PC-3 (cell line): ENCODE measurements at regions not wholly inside any gene's neighbourhood (a gene's known extent, or its start where the extent isn't known, plus 50 kb on each side); places are given as distances from the start of the nearest gene placed in this dataset.

Experiments used
- ATAC-seq: fragments of 200-7000 bp; cut with Tn5 transposase; 2 replicates; pipeline ENCODE4 v1.9.1; 2020; ENCODE audit warnings: mild to moderate bottlenecking, moderate library complexity
- BruUV-seq: library from RNA; stranded (reverse); fragments of 400-500 nt; replicated peaks from 2 replicates; lab custom pipeline; 2021; lab: Mats Ljungman, UMichigan
- CTCF ChIA-PET: fragments of 300-600 bp; sonication (Branson Sonifier 250); formaldehyde crosslinking; loops from one replicate; lab custom pipeline; 2022; ENCODE audit warnings: antibody characterized with exemption; lab: Charles Lee
- POLR2A ChIA-PET: fragments of 300-600 bp; sonication (Branson Sonifier 250); formaldehyde crosslinking; loops from one replicate; lab custom pipeline; 2022; ENCODE audit warnings: antibody characterized with exemption; ENCODE audit not compliant: unreplicated experiment; lab: Charles Lee
- DNase-seq: peaks from one replicate; pipeline ENCODE4 v3.0.0-alpha.2; 2015
- H2AFZ ChIP-seq: fragments of 300-600 bp; sonication (generic); 2 replicates; pipeline ENCODE4 v1.6.0; 2016; ENCODE audit warnings: antibody characterized with exemption, low read length
- H3F3A ChIP-seq: fragments of 300-600 bp; sonication (generic); one replicate; pipeline ENCODE4 v1.6.0; 2017; ENCODE audit warnings: antibody characterized with exemption, low read length, control low read depth, mild to moderate bottlenecking; ENCODE audit not compliant: unreplicated experiment
- H3K27ac ChIP-seq: fragments of 300-600 bp; sonication (generic); 2 replicates; pipeline ENCODE4 v1.5.1; 2016; ENCODE audit warnings: mild to moderate bottlenecking, low read length
- H3K27me3 ChIP-seq: fragments of 300-600 bp; sonication (generic); 2 replicates; pipeline ENCODE4 v1.6.1; 2016; ENCODE audit warnings: low read length, mixed read lengths
- H3K36me3 ChIP-seq: fragments of 300-600 bp; sonication (generic); 2 replicates; pipeline ENCODE4 v1.6.1; 2016; ENCODE audit warnings: low read depth, mixed run types, low read length, mixed read lengths
- H3K4me1 ChIP-seq: fragments of 300-600 bp; sonication (generic); 2 replicates; pipeline ENCODE4 v1.5.1; 2016; ENCODE audit warnings: low read length; ENCODE audit not compliant: insufficient read depth
- H3K4me2 ChIP-seq: fragments of 300-600 bp; sonication (generic); 2 replicates; pipeline ENCODE4 v1.6.0; 2016; ENCODE audit warnings: low read length
- H3K4me3 ChIP-seq: fragments of 300-600 bp; sonication (generic); 2 replicates; pipeline ENCODE4 v1.5.1; 2016; ENCODE audit warnings: mild to moderate bottlenecking, low read length, mixed read lengths
- H3K79me2 ChIP-seq: fragments of 300-600 bp; sonication (generic); 2 replicates; pipeline ENCODE4 v1.6.1; 2017; ENCODE audit warnings: low read length, mixed read lengths
- H3K9ac ChIP-seq: fragments of 300-600 bp; sonication (generic); 2 replicates; pipeline ENCODE4 v1.6.0; 2016; ENCODE audit warnings: mild to moderate bottlenecking, low read length
- H3K9me2 ChIP-seq: fragments of 300-600 bp; sonication (generic); replicated peaks from 2 replicates; pipeline ENCODE4 v1.6.1; 2016; ENCODE audit warnings: mixed run types, low read length, mixed read lengths
- H3K9me3 ChIP-seq: fragments of 300-600 bp; sonication (generic); 2 replicates; pipeline ENCODE4 v1.6.1; 2016; ENCODE audit warnings: low read length, mixed read lengths
- H4K20me1 ChIP-seq: fragments of 300-600 bp; sonication (generic); 2 replicates; pipeline ENCODE4 v1.6.1; 2016; ENCODE audit warnings: low read length, mixed read lengths
- EZH2 ChIP-seq: fragments of 300-600 bp; sonication (generic); IDR thresholded peaks from one replicate; pipeline ENCODE4 v1.6.1; 2017; ENCODE audit warnings: antibody characterized with exemption, mild to moderate bottlenecking, low read length; ENCODE audit not compliant: unreplicated experiment
- EZH2phosphoT487 ChIP-seq: fragments of 300-600 bp; sonication (generic); IDR thresholded peaks from 2 replicates; pipeline ENCODE4 v1.6.1; 2018; ENCODE audit warnings: mild to moderate bottlenecking, antibody characterized with exemption, low read length, borderline replicate concordance
- intact Hi-C: fragments of 100-400 bp; cut with micrococcal nuclease; formaldehyde crosslinking; loops from 2 replicates; pipeline ENCODE4 v1.9.0; 2023
- TF ChIP-seq, protein P1 (sequence below): fragments of 300-600 bp; sonication (generic); conservative IDR thresholded peaks from 2 replicates; pipeline ENCODE4 v1.5.1; 2017; ENCODE audit warnings: antibody characterized with exemption, low read depth, mild to moderate bottlenecking, low read length

- Histone ChIP-seq H3K4me1 (no peaks in the 10 kb centered on the region), H3K27ac (no peak overlapping the region), H4K20me1 (no peaks in the 10 kb centered on the region), H3K9me2 (no peaks in the 10 kb centered on the region), H3K4me2 (no peak overlapping the region), H3K79me2 (no peaks in the 10 kb centered on the region), H3K27me3 (no peaks in the 10 kb centered on the region), H3F3A (no peaks in the 10 kb centered on the region), H3K9ac (no peak overlapping the region), H3K4me3 (no peak overlapping the region), H3K36me3 (no peaks in the 10 kb centered on the region), H2AFZ (no peak overlapping the region), H3K9me3 (no peaks in the 10 kb centered on the region)
- TF ChIP-seq, protein P1, sequence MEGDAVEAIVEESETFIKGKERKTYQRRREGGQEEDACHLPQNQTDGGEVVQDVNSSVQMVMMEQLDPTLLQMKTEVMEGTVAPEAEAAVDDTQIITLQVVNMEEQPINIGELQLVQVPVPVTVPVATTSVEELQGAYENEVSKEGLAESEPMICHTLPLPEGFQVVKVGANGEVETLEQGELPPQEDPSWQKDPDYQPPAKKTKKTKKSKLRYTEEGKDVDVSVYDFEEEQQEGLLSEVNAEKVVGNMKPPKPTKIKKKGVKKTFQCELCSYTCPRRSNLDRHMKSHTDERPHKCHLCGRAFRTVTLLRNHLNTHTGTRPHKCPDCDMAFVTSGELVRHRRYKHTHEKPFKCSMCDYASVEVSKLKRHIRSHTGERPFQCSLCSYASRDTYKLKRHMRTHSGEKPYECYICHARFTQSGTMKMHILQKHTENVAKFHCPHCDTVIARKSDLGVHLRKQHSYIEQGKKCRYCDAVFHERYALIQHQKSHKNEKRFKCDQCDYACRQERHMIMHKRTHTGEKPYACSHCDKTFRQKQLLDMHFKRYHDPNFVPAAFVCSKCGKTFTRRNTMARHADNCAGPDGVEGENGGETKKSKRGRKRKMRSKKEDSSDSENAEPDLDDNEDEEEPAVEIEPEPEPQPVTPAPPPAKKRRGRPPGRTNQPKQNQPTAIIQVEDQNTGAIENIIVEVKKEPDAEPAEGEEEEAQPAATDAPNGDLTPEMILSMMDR: no peak
- TF ChIP-seq EZH2phosphoT487 (no peak), EZH2 (no peak)
- no peak for DNase-seq
- intact Hi-C loops: no loop called here
- BruUV-seq: no TSS peak
- ATAC-seq: no peak
- ChIA-PET CTCF (no interaction called here), POLR2A (no interaction called here)
Measured at GRCh38 chr2:42949125-42949524, 156.7 kb upstream of the HAAO start.

DNA sequence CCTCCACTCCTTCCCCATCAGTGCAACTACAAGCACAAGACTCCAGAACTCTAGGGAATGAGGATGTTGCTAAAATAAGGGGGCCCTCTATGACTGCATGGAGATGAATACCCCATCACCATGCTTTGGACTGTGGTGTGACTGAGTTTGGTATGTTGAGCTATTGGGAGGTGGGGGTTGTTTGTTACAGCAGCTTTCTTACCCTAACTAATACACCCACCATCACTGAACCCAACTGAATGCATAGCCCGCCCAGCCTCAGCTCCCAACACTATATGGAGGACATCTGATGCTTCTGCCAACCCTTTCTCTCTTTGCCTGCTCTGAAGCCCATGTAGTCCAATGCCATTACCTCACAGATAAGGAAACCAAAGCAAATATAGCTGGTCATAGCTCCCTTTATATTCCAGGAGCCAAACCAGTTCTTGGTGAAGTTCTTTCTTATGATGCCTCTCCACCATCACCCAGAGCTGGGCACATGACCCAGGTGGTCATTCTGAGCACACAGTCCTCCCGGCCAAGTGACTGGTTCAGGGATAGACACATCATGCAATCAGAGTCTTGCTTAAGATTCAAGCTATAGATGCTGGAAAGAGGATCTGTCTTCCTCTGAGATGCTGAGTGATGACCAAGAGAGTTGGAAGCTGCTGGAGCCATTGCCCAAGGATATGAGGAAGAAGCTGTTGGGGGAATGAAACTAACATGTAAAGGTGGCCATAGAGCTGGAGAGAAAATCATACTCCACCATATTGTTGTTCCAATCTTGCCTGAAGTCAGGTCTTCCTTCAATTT, 155.6 kb upstream of the HAAO start:
- intact Hi-C loops: loop anchor here (1.0 to 2.0 kb wide), 3 partner anchors 281 to 595 kb away; no protein-coding TSS in a partner anchor

GRCh38 chr2:42944779-42945415, 152.5 kb upstream of the HAAO start:
- Histone ChIP-seq H3K4me3 (no peak overlapping the region), H3K4me1 (no peaks in the 10 kb centered on the region), H3K27me3 (no peaks in the 10 kb centered on the region), H3F3A (no peaks in the 10 kb centered on the region), H2AFZ (no peak overlapping the region), H3K9me3 (no peaks in the 10 kb centered on the region), H3K36me3 (no peaks in the 10 kb centered on the region), H3K9me2 (no peaks in the 10 kb centered on the region), H3K4me2 (no peak overlapping the region), H3K9ac (no peak overlapping the region), H4K20me1 (no peaks in the 10 kb centered on the region), H3K79me2 (no peaks in the 10 kb centered on the region), H3K27ac (no peak overlapping the region)
- ChIA-PET POLR2A (interaction anchor here (0.5 kb wide), 1 partner anchor 104 kb away, joined by 3 read pairs; no protein-coding TSS in a partner anchor), CTCF (no interaction called here)
- intact Hi-C loops: loop anchor here (5.0 kb wide), 1 partner anchor 88 kb away; no protein-coding TSS in a partner anchor
- ATAC-seq: peak; percentile 64
- DNase-seq: peak; percentile 66
- TF ChIP-seq, protein P1: no peak
- TF ChIP-seq EZH2: no peak
- TF ChIP-seq EZH2phosphoT487: no peak
- BruUV-seq: no TSS peak

More for the DNA sequence above, 155.6 kb upstream of the HAAO start:
- Histone ChIP-seq H3K9ac (no peak overlapping the region), H2AFZ (no peak overlapping the region), H3K4me1 (no peaks in the 10 kb centered on the region), H3K27me3 (no peaks in the 10 kb centered on the region), H4K20me1 (no peaks in the 10 kb centered on the region), H3K79me2 (no peaks in the 10 kb centered on the region), H3K4me2 (no peak overlapping the region), H3K9me2 (no peaks in the 10 kb centered on the region), H3K36me3 (no peaks in the 10 kb centered on the region), H3K9me3 (no peaks in the 10 kb centered on the region), H3F3A (no peaks in the 10 kb centered on the region), H3K27ac (no peak overlapping the region), H3K4me3 (no peak overlapping the region)
- DNase-seq: no peak
- no peak for TF ChIP-seq EZH2phosphoT487
- no TSS peak for BruUV-seq
- ATAC-seq: no peak
- ChIA-PET CTCF (no interaction called here), POLR2A (interaction anchor here (1.0 kb wide), 1 partner anchor 27 kb away, joined by 3 read pairs; no protein-coding TSS in a partner anchor)
